WTC11 (cell line): ENCODE measurements at regions not wholly inside any gene's neighbourhood (a gene's known extent, or its start where the extent isn't known, plus 50 kb on each side); places are given as distances from the start of the nearest gene placed in this dataset.

ENCODE experiments used
- ATAC-seq: fragments of 200-7000 bp; cut with Tn5 transposase; 2 replicates; pipeline ENCODE4 v1.10.0; 2021; ENCODE audit warnings: mild to moderate bottlenecking, moderate library complexity
- CTCF ChIA-PET: fragments of 300-600 bp; sonication (Branson Sonifier 250); formaldehyde crosslinking; loops from one replicate; lab custom pipeline; 2021; ENCODE audit warnings: antibody characterized with exemption; lab: Charles Lee
- POLR2A ChIA-PET: fragments of 350-600 bp; sonication (Branson Sonifier 250); formaldehyde crosslinking; loops from one replicate; lab custom pipeline; 2021; ENCODE audit warnings: antibody characterized with exemption; lab: Charles Lee
- DNase-seq: peaks from one replicate; pipeline ENCODE4 v3.0.0; 2021; ENCODE audit warnings: low spot score
- H3K27ac Mint-ChIP-seq: 2 replicates; pipeline ENCODE4 v1.8.0; 2021; ENCODE audit warnings: mixed read lengths
- H3K27me3 Mint-ChIP-seq: 2 replicates; pipeline ENCODE4 v1.8.0; 2021; ENCODE audit warnings: low read depth, mild to moderate bottlenecking, moderate library complexity, mixed read lengths
- H3K36me3 Mint-ChIP-seq: 2 replicates; pipeline ENCODE4 v1.8.0; 2021; ENCODE audit warnings: mixed read lengths
- H3K4me1 Mint-ChIP-seq: 2 replicates; pipeline ENCODE4 v1.8.0; 2022; ENCODE audit warnings: mixed read lengths
- H3K4me3 Mint-ChIP-seq: 2 replicates; pipeline ENCODE4 v1.8.0; 2021; ENCODE audit warnings: mild to moderate bottlenecking, moderate library complexity, mixed read lengths
- H3K9me3 Mint-ChIP-seq: 2 replicates; pipeline ENCODE4 v1.8.0; 2021; ENCODE audit warnings: mixed read lengths
- CBFB ChIP-seq: sonication (generic); formaldehyde crosslinking; IDR thresholded peaks from 2 replicates; pipeline ENCODE4 v1.8.1; 2022; ENCODE audit warnings: mild to moderate bottlenecking, low read depth, missing genetic modification reagents
- CTCF ChIP-seq: fragments of 200-600 bp; IDR thresholded peaks from 2 replicates; pipeline ENCODE4 v1.8.0; 2022; ENCODE audit warnings: antibody characterized with exemption
- E2F1 ChIP-seq: sonication (generic); formaldehyde crosslinking; IDR thresholded peaks from 2 replicates; pipeline ENCODE4 v1.8.0; 2022; ENCODE audit warnings: mild to moderate bottlenecking, missing genetic modification reagents
- E2F4 ChIP-seq: sonication (generic); formaldehyde crosslinking; IDR thresholded peaks from 2 replicates; pipeline ENCODE4 v1.8.1; 2022; ENCODE audit warnings: low read depth, mild to moderate bottlenecking, moderate library complexity, missing genetic modification reagents, borderline replicate concordance
- FOXP4 ChIP-seq: sonication (generic); formaldehyde crosslinking; IDR thresholded peaks from 2 replicates; pipeline ENCODE4 v1.8.0; 2022; ENCODE audit warnings: mild to moderate bottlenecking, missing genetic modification reagents
- GABPB1 ChIP-seq: sonication (generic); formaldehyde crosslinking; IDR thresholded peaks from 2 replicates; pipeline ENCODE4 v1.8.1; 2023; ENCODE audit warnings: mild to moderate bottlenecking, missing genetic modification reagents
- GRHL2 ChIP-seq: fragments of 250-450 bp; sonication (Bioruptor Pico); IDR thresholded peaks from 2 replicates; pipeline ENCODE4 v1.8.0; 2022; ENCODE audit warnings: mild to moderate bottlenecking, moderate library complexity; ENCODE audit not compliant: insufficient replicate concordance, severe bottlenecking
- IRF1 ChIP-seq: sonication (generic); formaldehyde crosslinking; IDR thresholded peaks from 2 replicates; pipeline ENCODE4 v1.8.0; 2023; ENCODE audit warnings: missing genetic modification reagents
- JUN ChIP-seq: sonication (generic); formaldehyde crosslinking; IDR thresholded peaks from 2 replicates; pipeline ENCODE4 v1.8.0; 2023; ENCODE audit warnings: mild to moderate bottlenecking, missing genetic modification reagents
- MLX ChIP-seq: sonication (generic); formaldehyde crosslinking; IDR thresholded peaks from 2 replicates; pipeline ENCODE4 v1.8.1; 2023; ENCODE audit warnings: mild to moderate bottlenecking, missing genetic modification reagents, moderate library complexity
- NFATC4 ChIP-seq: fragments of 250-450 bp; sonication (Bioruptor Pico); IDR thresholded peaks from 2 replicates; pipeline ENCODE4 v1.9.0; 2021; ENCODE audit warnings: mild to moderate bottlenecking
- NFE2L1 ChIP-seq: sonication (generic); formaldehyde crosslinking; IDR thresholded peaks from 2 replicates; pipeline ENCODE4 v1.8.1; 2023; ENCODE audit warnings: missing genetic modification reagents
- RELA ChIP-seq: sonication (generic); formaldehyde crosslinking; IDR thresholded peaks from 2 replicates; pipeline ENCODE4 v1.8.1; 2022; ENCODE audit warnings: missing genetic modification reagents, mild to moderate bottlenecking, borderline replicate concordance
- RORB ChIP-seq: fragments of 250-450 bp; sonication (Bioruptor Pico); IDR thresholded peaks from 2 replicates; pipeline ENCODE4 v1.9.0; 2021; ENCODE audit warnings: mild to moderate bottlenecking
- TEAD1 ChIP-seq: sonication (generic); formaldehyde crosslinking; IDR thresholded peaks from 2 replicates; pipeline ENCODE4 v1.8.0; 2022; ENCODE audit warnings: mild to moderate bottlenecking, missing genetic modification reagents
- ZBTB21 ChIP-seq: sonication (generic); formaldehyde crosslinking; IDR thresholded peaks from 2 replicates; pipeline ENCODE4 v1.8.1; 2023; ENCODE audit warnings: mild to moderate bottlenecking, missing genetic modification reagents, borderline replicate concordance
- ZBTB43 ChIP-seq: sonication (generic); formaldehyde crosslinking; IDR thresholded peaks from 2 replicates; pipeline ENCODE4 v1.8.1; 2023; ENCODE audit warnings: mild to moderate bottlenecking, missing genetic modification reagents
- ZNF396 ChIP-seq: fragments of 250-450 bp; sonication (Bioruptor Pico); IDR thresholded peaks from 2 replicates; pipeline ENCODE4 v1.8.0; 2021; ENCODE audit warnings: mild to moderate bottlenecking, moderate library complexity, borderline replicate concordance
- ZNF425 ChIP-seq: fragments of 250-450 bp; sonication (Bioruptor Pico); conservative IDR thresholded peaks from 2 replicates; pipeline ENCODE4 v1.9.0; 2021; ENCODE audit warnings: mild to moderate bottlenecking
- ZNF512 ChIP-seq: sonication (generic); formaldehyde crosslinking; IDR thresholded peaks from 2 replicates; pipeline ENCODE4 v1.8.1; 2022; ENCODE audit warnings: missing genetic modification reagents, borderline replicate concordance

GRCh38 chr6:154664287-154664686, 68.9 kb upstream of the SCAF8 start:
- DNase-seq, result no peak
- no peak for TF ChIP-seq E2F4 (CRISPR knock-in tag)
- TF ChIP-seq JUN (CRISPR knock-in tag), result no peak
- TF ChIP-seq MLX (CRISPR knock-in tag), result no peak
- TF ChIP-seq GABPB1, result no peak
- TF ChIP-seq E2F1 (CRISPR knock-in tag), result no peak
- no peak for TF ChIP-seq NFE2L1 (CRISPR knock-in tag)
- TF ChIP-seq ZBTB43 (CRISPR knock-in tag), result no peak
- no peaks in the 10 kb centered on the region for H3K9me3 Mint-ChIP-seq
- H3K27me3 Mint-ChIP-seq, result no peaks in the 10 kb centered on the region
- H3K4me3 Mint-ChIP-seq, result no peak overlapping the region
- ChIA-PET CTCF (no interaction called here), POLR2A (no interaction called here)
- no peak for ATAC-seq
- no peaks in the 10 kb centered on the region for H3K36me3 Mint-ChIP-seq
- H3K27ac Mint-ChIP-seq, result no peak overlapping the region
- no peaks in the 10 kb centered on the region for H3K4me1 Mint-ChIP-seq

GRCh38 chr6:154668156-154668555, 65.1 kb upstream of the SCAF8 start:
- ATAC-seq (no peak), DNase-seq (no peak)
- POLR2A ChIA-PET, result no interaction called here
- Mint-ChIP-seq H3K4me1 (no peaks in the 10 kb centered on the region), H3K4me3 (no peak overlapping the region), H3K27ac (no peak overlapping the region), H3K27me3 (no peaks in the 10 kb centered on the region), H3K9me3 (no peaks in the 10 kb centered on the region), H3K36me3 (no peaks in the 10 kb centered on the region)
- CTCF ChIA-PET, result no interaction called here
- no peak for TF ChIP-seq IRF1 (CRISPR knock-in tag)
- no peak for TF ChIP-seq ZNF425
- TF ChIP-seq TEAD1, result no peak
- TF ChIP-seq ZNF512 (CRISPR knock-in tag), result 0 out of 2 replicates have a peak, but pooled peaks have one; percentile 22

- ATAC-seq (no peak), DNase-seq (no peak)
- H3K4me1 Mint-ChIP-seq, result no peaks in the 10 kb centered on the region
- H3K4me3 Mint-ChIP-seq, result no peak overlapping the region
- ChIA-PET POLR2A (no interaction called here), CTCF (no interaction called here)
- no peaks in the 10 kb centered on the region for H3K27me3 Mint-ChIP-seq
- H3K9me3 Mint-ChIP-seq, result no peaks in the 10 kb centered on the region
- H3K27ac Mint-ChIP-seq, result no peak overlapping the region
- no peaks in the 10 kb centered on the region for H3K36me3 Mint-ChIP-seq
- TF ChIP-seq CBFB, result no peak
- no peak for TF ChIP-seq JUN (CRISPR knock-in tag)
- TF ChIP-seq ZNF396 (CRISPR knock-in tag), result no peak
- no peak for TF ChIP-seq RELA (CRISPR knock-in tag)
- no peak for TF ChIP-seq FOXP4 (CRISPR knock-in tag)
- TF ChIP-seq GRHL2 (CRISPR knock-in tag), result no peak
- no peak for TF ChIP-seq NFATC4
- TF ChIP-seq CTCF, result no peak
- no peak for TF ChIP-seq ZBTB21 (CRISPR knock-in tag)
- no peak for TF ChIP-seq RORB
Observed at GRCh38 chr6:154672086-154672485, 61.1 kb upstream of the SCAF8 start.
